HG02885 (cell line): ENCODE measurements at regions not wholly inside any gene's neighbourhood (a gene's known extent, or its start where the extent isn't known, plus 50 kb on each side); places are given as distances from the start of the nearest gene placed in this dataset.
"Not testable (repeated sequence)": the region's sequence is repeated elsewhere in the genome, so short reads cannot be mapped to it uniquely, and the experiment has no call there.

Source experiments
- ATAC-seq: cut with Tn5 transposase; IDR thresholded peaks from one replicate; pipeline ENCODE4 v1.9.1; 2021; ENCODE audit warnings: mild to moderate bottlenecking; ENCODE audit not compliant: unreplicated experiment, poor library complexity

DNA sequence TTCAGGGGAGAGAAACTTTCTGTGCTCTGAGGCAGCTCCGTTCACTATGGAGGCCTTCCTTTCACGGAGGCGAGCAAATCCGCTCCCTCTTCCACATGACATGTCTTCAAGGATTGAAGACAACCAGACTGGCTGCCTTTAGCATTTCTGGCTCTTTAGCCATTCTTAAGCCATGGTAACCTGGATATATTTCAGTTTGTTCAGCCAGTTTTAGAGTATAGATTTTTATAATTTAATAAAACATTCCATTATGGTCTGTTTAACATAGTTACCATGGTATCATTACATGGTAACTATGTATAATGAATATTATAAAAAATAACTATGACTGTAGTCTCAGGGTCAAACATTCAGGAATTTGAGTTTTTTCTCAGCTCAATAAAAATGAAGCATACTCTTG lies 54.2 kb upstream of the NFIA start:
- no peak for ATAC-seq

GRCh38 chr1:61018068-61018467 lies 64.3 kb upstream of the NFIA start:
- ATAC-seq: not testable (repeated sequence)

DNA sequence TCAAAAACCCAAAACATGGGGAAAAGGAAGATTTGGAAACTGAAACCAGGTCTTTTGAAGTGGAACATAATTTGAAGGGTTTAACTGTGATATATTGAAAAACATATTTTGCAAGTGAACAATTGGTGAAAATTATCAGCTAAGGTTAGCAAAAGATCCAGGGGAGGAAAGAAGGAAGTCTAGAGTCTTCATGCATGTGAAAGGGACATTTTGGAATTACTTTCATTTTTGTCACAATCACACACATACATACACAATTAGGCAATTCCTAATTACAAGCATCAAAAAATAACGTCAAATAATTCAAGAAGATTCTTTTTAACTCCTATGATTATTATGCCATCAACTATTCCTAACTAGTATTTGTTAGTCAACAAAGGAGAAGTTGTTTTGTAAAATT lies 64.7 kb upstream of the NFIA start:
- ATAC-seq: no peak

- ATAC-seq: no peak
Observed at GRCh38 chr1:61013946-61014667, 68.3 kb upstream of the NFIA start.

DNA sequence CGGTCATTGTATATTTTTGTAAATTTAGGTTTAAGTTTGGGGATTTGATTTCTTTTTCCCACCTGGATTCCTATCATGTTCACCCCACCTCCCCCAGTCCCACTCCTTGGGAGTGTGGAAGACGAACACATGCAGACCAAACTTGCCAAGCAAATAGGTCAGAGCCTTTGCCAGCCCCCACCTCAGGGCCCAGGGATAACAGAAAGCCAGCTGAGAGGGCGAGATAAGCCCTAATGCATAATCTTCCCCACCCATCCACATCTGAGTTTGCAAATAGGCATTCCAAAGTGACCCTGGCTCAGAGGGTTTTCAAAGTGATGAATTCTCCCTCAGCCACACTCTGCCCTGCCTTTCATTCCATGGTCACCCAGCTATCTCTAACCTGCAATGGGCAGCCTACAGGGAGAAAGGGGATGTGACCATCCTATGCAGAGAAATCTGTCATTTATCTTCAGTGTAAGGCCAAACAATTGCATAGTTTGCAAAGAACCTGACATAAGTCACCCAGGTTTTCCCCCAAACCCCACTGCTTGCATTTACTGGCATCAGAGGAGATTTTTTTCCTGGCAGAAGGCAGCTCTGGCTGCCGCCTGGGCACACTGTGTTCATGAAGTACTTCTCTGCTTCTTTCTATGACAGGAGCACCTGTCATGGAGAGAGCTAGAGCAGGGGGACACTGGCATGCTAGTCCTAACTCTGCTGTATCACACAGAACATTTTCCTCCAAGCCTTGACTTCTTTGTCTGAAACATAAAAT lies 69.0 kb upstream of the NFIA start:
- ATAC-seq: no peak

GRCh38 chr1:61012341-61012761 lies 70.0 kb upstream of the NFIA start:
- ATAC-seq: no peak

DNA sequence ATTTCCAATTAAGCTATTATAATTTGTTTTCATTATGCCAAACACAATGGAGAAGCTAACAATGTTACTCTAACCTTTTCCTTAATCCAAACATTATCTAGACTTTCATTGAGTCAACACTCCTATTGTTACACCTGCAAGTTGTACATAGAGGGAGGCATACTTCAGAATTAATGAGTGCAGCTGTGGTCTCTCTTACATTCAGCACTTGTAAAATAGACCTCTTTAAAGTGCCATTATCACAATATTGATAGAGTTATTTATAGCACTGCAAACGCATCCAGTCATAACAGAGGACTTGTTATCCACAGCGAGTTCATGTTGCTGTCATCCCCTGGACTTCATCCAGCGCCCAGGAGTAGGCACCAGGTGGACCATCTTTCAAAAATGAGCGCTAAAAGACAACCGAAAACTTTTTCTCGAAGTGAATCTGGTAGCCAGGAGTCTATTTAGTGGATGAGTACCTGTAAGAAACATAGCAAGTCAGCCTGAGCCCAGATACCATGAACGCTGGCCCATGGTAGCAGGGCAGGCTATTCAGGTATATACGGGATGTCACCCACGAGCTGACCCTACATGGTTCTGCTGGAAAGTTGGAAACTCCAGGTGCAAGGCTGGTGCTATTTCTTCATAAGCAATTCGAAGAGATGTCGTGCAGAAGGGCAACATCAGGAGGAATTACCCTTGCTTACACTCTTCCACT lies 70.6 kb upstream of the NFIA start:
- ATAC-seq: no peak

GRCh38 chr1:61007534-61008364 lies 74.6 kb upstream of the NFIA start:
- no peak for ATAC-seq

DNA sequence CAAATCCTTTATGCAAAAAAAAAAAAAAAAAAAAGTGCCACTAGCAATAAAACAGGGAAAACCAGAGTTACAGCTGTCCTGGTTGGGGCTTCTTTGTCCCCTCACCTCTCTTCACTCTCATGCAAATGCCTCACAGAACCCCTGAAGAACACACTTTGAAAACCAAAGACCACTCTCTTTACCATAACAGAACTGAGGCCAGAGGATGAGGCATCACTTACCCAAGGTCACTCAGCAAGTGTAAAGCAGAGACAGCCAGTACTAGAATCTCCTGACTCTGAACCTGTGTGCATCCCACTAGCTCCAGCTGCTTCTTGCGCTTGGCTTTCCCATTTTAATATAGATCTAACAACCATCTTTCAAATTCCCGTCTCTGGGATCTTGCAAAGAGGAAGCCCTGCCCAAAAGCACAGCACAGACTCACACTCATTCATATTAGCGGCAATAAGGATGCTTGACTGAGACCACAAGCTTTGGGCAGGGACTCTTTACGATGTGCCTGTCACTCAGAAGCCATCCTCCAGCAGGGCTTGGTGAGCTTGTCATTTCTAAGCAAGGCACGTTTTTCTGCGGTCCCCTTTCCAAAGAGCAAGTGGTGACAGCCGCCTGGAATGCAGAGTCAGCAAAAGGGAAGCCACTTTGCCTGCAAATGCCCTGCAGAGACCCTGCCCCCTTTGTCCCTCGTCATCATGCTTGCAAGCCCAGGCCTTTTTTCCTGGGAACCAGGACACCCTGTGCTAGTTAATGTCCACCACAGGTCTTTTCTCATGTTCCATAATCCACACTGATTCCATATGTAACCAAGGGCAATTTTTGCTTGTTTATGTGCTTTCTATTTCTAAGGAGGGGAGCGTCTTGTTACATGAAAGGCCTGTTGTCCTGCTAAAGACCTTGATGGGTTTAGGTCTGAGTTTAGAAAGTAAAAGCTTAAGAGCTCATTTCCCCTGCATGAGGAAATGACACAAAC lies 76.5 kb upstream of the NFIA start:
- no peak for ATAC-seq

DNA sequence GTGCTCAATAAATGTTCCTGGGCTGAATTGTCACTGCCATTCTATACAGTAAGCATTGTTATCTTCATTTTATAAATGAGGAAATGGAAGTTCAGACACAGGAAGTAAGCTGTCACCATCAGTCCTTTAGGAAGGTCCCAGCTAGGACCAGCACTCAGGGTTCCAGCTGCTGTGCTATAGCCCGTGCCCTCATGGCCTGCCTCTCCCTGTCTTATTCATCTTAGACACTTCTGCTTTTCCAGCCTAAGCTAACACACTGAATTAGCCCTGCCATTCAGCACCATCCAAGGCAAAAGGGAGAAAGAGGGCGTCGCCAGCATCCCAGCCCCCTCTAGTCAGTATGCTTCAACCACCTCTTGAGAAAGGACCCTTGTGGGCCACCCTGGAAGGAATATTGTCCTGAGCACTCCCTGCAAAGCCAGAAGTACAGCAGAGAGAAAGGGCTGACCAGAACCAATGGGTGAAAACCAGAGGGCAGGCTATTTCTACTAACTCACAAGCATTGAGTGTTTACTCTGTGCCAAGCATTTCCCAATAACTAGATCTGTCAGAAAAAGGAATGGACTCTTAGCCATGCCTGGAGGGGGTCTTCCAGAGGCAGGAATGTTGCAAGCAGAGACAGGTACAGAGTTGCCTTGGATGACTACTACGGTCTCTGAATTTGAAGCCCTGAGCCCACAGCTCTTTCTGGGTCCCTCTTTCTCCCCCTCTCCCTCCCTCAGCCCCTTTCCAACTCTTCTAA lies 77.9 kb upstream of the NFIA start:
- ATAC-seq: no peak

- ATAC-seq: no peak
Observed at GRCh38 chr1:61000327-61000726, 82.0 kb upstream of the NFIA start.

DNA sequence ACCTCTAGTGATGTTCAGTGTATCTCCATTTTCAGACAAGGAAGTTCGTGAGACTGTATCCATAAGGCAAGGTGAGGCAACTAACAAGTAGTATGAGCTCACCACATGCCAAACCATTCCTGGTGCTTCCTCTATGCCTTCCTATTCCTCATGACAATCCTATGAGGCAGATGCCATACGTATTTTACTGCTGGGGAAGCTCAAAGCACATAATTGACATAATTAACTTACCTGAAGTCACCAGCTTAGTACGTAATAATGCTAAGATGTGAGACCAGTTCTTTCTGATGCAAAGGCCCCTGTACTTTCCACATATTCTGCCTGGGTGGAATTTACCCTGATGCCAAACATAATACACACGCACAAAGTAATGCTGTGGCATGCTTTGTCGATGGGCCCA lies 83.6 kb upstream of the NFIA start:
- no peak for ATAC-seq

DNA sequence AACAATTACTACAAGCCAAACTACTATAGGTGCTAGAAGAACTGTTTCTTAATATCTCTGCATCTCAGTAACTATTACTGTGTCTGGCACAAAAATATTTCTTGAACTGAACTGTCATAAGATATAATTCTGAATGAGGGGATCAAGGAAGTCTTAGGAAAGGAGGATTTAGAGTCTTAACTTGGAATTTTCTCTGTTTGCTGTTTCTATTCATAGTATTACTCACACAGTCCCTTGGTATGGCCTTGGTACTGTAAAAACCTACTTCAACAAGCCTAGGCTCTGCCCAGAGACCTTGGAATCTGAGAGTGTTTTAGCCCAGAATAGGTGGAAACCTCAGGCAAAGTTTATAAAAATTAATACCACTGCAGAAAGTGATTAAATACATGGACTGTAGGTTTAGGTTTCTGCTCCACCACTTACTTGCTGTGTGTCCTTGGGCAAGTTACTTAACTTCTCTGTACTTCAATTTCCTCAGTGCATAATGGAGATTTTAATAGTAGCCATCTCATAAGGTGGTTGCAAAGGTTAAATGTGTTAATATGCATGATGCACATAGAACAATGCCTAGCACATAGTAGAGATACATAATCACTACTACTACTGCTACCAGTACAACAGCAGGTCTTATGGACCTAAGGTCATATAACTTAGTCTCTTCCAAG lies 87.4 kb upstream of the NFIA start:
- no peak for ATAC-seq

- ATAC-seq: no peak
Observed at GRCh38 chr1:60994369-60994768, 88.0 kb upstream of the NFIA start.

GRCh38 chr1:60992165-60992564 lies 90.2 kb upstream of the NFIA start:
- ATAC-seq: no peak

DNA sequence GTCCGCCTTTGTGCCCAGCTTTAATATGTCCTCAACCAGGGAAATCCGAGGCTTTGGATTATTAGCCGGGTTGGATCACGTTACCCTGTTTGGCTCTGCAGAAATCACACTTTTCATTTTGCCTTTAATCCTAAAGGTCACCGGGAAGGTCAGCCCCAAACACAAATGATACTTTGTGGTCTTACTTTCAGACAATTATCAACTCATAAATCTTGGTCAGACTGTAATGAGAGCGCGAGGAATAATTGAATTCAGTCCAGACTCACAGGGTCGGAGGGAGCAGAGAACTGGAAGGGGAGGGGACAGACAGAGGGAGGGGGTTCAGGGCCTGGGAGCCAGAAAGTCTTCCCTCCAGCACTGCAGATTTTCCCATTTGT lies 91.7 kb upstream of the NFIA start:
- ATAC-seq: no peak

- no peak for ATAC-seq
Observed at GRCh38 chr1:60989749-60990713, 92.3 kb upstream of the NFIA start.
